HG03066 (cell line): ENCODE measurements at regions not wholly inside any gene's neighbourhood (a gene's known extent, or its start where the extent isn't known, plus 50 kb on each side); places are given as distances from the start of the nearest gene placed in this dataset.
"Not testable (repeated sequence)": the region's sequence is repeated elsewhere in the genome, so short reads cannot be mapped to it uniquely, and the experiment has no call there.

Experiments
- ATAC-seq: cut with Tn5 transposase; IDR thresholded peaks from one replicate; pipeline ENCODE4 v1.9.1; 2021; ENCODE audit warnings: low read depth; ENCODE audit not compliant: unreplicated experiment

DNA sequence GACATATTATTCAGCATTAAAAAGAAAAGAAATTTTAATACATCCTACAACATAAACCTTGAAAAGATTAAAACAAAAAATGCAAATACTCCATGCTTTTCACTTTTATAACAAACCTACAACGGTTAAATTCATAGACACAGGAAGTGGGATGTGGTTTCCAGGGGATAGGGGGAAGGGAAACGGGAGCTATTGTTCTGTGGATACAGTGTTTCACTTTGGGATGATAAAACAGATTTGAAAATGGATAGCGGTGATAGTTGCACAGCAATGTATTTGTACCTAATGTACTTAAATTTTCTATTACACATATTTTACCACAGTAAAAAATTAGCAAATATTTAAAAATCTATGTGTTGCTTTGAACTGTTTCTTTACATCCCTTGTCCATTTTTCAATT, 368.0 kb downstream of the CDY2B start:
- not testable (repeated sequence) for ATAC-seq

DNA sequence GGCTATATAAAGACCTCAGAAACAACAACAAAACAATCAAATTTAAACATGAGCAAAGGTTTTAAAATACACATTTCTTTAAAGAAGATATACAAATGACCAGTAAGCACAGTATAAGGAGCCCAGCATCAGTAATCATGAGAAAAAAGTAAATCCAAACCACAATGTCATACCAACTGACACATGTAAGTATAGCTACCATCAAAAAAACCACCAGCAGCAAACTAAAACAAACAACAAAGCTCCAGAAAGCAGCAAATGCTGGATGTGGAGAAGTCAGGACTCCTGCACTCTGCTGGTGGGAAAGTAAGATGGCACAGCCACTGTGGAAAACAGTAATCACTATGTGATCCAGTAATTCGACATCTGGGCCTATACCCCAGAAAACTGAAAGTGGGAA, 368.5 kb downstream of the CDY2B start:
- ATAC-seq: not testable (repeated sequence)

DNA sequence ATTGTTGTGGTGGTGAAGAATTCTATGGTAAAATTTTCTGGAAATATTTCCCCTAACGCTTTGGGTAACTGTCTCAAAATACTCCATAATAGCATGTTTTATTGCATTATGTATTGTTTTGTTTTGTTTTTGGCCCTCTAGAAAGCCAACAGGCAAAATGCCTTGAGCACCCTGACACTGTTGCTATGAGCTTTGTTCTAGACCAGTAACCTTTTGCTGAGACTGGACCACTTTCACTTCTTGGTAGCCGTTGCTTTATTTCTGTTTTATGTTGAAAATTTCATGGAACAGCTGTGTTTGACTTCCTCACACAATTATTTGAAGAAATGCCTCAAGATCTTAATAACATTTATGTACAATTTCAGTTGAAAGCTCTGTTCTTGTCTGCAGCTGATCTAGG, 374.2 kb downstream of the CDY2B start:
- not testable (repeated sequence) for ATAC-seq

DNA sequence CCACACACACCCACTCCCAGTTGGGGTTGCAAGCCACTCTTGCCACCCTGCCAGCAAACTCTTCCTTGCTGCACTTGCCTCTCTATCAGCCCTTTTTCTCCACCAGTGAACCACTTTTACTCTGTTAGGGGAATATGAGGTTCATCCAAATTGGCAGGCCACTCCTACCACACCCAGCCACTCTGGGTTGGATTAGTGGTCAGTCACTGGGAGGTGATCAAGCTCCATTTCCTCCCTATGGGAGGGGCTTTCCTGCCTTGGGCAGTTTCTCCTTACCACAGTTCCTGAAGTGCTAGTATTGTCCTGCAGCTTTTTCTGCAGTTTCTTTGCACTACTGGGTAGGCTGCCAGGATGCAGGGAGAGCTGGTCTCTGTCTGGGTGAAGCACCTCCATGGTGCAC, 395.3 kb downstream of the CDY2B start:
- not testable (repeated sequence) for ATAC-seq

DNA sequence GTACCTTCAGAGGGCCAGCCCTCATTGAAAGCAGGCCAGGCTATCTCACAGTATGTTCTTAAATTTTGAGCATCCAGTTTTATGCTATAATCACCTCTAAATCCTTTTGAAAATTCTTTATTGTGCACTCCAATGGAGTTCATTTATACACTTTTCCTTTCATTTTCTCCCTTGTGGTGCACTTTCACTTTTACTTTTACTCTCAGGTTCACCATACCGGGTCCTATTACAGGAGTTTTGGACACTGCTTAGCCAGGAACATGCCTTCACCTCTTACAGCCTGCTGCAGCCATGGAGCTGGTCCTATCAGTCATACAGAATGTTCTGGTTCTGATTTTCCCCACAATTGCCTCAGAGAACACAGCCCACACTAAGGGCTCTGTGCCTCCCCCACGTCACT, 395.9 kb downstream of the CDY2B start:
- ATAC-seq: not testable (repeated sequence)

DNA sequence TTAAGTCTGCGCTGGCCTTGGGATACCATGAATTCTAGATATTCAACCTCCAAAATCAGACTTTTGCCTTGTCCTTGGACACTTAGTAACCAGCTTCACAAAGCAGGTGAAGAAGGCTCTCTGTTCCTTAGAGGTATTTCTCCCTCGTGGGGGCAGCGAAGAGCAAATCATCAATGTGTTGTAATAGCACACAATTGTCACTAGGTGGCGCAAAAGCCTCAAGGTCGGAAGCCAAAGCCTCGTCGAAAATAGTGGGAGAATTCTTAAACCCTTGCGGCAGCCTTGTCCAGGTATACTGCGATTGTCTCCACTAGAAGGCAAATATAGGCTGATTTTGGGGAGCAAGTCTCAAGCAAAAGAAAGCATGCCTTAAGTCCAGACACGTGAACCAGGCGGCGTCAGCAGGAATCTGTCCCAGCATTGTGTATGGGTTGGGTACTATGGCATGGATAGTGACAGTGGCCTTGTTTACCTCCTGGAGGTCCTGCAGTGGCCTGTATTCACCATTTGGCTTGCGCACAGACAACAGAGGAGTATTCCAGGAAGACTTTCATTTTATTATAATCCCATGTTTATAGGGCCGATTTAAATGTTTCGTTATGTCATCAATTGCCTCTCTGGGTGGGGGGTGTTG, 398.5 kb downstream of the CDY2B start:
- ATAC-seq: not testable (repeated sequence)

DNA sequence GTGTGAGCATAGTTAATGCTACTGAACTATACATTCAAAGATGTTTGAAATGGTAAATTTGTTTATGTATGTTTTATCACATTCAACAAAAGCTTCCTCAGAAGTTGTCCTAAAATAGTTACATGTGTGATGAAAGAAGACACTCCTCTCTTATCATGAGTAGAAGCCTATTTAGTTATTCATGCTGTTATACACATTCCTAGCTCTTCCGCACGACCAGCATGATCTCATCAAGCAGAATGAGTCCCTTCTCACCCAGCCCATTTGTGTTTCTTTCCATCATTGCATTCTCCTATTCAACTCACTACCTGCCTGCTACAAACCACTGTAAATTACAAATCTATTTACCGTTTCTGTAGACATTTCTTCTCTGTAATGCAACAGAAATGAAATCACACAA, 408.0 kb downstream of the CDY2B start:
- not testable (repeated sequence) for ATAC-seq

DNA sequence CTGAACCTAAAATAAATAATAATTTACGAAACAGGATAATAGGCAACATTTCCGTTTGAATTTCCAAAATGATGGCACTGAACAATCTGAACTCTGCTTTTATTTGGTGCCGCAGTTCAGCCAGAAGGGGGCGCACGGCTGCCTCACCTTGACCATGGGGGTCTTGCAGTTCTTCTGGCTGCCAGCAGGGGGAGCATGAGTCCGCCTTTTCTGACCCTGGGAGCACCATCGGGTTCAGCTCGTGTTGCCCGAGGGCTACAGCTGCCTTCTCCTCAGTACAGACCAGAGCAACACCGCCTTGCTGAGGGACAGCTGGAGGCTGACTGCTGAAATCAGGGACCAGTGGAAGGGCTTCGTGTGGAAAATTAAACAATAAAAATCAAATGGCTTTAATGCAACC, 420.3 kb downstream of the CDY2B start:
- peak; percentile 83 for ATAC-seq

DNA sequence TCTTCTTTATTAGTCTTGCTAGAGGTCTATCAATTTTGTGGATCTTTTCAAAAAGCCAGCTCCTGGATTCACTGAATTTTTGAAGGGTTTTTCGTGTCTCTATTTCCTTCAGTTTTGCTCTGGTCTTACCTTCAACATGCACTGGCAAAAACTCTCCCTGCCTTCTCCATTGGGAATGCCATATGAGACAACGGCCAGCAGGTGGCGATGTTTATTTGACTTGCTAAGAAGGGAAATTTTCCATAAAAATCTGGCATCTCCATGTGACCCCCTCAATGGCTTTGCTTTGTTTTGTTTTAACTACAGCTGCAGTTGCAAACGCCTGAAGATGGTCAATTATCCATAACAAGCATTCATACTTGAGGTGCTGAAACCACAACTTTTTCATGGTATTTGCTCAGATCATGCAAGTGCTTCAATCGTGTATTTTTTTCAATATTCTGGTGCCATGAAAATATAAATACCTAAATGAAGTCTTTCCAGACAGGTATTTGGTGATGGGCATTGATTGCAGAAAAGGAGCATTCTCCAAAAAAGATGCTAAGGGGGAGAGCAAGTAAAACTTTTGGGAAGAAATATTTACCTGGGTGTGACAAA, 449.4 kb downstream of the CDY2B start:
- ATAC-seq: no peak

DNA sequence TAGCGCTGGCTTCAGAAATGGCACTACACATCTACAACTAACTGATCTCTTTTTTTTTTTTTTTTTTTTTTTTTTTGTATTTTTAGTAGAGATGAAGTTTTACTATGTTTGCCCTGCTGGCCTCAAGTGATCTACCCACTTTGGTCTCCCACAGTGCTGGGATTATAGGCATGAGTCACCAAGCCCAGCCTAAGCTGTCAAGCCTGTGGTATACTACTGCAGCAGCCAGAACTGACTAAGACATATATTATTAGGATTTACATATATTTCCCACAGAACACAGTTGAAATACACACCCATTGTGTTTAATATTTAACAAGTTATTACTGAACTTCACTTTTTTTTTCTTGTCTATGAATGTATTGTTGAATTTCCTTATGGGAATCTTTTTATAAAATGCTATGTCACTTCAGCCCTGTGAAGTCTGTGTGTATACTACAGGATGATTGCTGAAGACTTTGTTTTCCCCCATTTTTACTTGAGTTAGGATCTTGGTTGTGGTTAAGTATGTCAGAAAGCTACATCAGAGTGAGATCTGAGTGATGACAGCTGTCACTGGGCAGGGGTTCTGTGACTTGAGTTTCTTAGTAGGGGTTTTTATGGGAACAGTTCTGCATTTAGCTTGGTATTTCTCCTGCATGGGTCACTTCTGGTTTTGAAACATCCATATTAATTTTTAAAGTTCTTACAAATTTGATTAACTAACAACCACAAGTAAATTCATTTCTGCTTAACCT, 481.5 kb downstream of the CDY2B start:
- no peak for ATAC-seq

DNA sequence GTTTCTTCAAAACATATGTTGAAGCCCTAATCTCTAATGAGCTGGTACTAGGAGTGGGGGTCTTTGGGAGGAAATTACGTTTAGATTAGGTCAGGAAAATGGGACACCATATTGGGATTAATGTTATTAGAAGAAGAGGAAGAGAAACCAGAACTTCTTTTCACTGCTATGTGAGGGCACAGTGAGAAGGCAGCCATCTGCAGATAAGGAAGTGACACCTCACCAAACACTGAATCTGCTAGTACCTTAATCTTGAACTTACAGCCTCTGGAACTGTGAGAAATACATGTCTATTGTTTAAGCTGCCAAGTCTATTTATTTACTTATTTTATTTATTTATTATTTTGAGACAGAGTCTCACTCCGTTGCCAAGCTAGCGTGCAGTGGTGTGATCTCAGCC, 482.4 kb downstream of the CDY2B start:
- no peak for ATAC-seq

DNA sequence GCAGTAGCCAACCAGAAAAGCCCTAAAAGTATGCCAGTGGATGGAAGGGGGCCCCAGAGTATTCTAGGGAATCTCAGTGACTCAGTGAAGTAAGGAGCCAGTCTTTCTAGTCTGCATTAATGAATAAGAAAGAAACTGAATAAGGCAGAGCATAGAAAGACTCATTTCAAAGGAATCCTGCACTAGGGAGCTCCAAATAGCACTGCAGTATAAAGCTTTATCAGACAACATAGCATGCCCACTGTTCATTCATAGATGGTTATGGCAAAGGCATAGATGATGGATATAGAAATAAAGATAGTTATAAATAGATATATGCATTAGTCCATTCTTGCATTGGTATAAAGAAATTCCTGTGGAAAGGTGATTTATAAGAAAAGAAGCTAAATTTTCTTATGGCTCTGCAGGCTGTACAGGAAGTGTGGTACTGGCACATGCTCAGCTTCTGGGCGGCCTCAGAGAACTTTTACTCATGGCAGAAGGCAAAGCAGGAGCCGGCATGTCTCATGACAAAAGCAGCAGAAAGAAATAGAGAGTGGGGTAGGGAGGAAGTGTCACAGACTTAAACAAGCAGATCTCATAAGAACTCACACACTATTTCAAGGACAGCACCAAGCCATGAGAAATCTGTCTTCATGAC, 498.5 kb downstream of the CDY2B start:
- ATAC-seq: no peak

DNA sequence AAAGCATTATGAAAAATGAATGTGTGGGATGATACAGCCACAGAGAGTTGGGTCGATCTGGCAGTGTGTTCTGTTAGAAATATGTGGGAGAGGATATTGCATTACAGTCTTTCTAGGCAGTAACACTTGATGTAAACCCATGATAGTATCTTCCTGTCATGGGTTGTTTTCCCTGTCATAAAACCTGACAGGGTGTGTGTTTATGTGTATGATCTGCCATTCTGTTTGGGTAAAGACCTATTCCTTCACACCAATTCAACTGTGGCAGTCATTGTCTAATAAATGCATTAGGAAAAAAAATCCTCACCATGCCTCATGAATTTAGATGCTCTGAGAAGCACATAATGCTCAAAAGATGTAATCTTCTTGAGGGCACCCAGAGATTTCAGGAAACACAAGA, 501.7 kb downstream of the CDY2B start:
- ATAC-seq: no peak

DNA sequence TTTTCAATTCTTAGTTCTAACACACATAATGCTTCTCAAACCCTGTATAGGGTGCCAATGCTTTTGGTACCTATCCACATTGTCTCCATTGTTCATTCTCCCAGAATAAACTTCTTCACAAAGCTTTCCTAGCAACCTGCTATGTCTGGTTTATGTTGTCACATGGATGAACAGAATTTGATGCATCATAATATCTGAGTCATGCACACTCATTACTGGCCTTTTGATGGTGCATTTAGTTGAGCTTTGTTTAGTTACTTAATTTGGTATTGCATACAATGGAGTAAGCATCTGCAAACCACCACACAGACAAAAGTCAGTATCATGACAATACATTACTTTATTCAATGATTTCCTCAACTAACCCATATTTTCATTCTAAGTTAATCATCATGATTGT, 511.6 kb downstream of the CDY2B start:
- no peak for ATAC-seq

DNA sequence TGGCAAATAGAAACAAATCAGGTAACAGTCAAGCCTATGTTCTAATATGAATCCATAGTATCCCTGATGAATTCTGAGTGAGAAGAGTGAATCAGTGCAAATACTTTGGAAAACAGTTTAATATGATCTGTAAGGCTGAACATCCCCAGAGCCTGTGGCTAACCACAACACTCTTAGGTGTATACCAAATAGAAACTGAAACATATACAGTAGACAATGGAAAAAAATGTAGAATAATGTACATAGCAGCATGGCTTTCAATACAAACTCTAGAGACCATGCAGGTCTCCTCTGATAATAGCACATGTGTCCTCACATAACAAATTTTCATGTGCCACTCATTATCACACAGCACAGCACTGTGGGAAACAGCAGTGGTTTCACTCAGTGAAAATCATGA, 513.6 kb downstream of the CDY2B start:
- no peak for ATAC-seq

DNA sequence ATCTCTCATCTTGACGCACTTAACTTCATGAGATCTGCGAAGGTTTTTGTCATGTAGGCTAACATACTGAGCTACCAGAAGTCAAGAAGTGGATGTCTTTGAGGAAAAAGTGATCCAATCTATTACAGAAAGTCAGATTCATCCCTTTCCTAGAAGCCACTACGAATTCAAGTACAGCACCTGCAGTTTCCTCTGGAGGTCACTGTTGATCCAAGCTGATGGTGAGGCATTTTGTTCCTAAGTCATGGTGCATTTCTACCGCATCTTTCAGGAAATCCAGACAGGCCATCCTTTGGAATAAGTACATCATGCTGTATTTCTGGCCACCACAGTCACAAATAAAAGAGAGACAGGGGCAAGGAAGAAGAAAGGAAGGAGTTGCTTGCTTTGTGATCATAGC, 541.0 kb downstream of the CDY2B start:
- no peak for ATAC-seq

DNA sequence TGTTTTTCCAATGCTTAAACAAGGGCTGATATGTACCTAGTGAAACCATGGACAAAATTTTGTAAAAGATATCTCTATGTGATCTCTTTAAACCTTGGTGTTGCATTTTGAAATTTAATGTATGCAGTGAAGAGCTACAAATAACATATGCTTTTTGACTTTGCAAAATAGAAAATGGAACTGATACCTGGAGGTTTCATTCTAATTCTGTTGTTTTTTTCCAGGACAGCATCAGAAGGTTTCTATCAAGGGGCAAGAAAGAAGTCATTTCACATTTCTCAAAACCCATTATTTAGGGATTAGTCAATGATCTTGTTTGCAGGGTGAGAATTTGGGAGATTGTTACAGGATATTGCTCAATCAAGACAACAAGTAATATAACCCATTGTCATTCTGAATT, 549.3 kb downstream of the CDY2B start:
- no peak for ATAC-seq

DNA sequence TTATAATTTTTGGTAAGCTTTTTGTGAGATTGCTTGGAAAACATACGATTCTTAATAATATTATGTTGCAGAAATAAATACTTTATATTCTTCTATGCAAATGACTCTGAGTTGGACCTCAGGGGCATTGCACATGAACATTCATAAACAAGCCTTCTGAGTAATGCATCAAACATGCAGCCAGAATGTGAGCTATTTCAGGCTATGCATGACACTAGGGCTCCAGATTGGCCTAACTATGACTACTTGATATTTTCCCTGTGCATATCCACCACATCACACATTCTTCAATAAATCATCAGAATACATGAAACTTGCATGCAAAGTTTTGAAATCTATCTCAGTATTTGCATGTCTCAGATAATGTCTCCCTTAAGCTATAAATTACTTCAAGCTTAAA, 560.1 kb downstream of the CDY2B start:
- ATAC-seq: no peak

DNA sequence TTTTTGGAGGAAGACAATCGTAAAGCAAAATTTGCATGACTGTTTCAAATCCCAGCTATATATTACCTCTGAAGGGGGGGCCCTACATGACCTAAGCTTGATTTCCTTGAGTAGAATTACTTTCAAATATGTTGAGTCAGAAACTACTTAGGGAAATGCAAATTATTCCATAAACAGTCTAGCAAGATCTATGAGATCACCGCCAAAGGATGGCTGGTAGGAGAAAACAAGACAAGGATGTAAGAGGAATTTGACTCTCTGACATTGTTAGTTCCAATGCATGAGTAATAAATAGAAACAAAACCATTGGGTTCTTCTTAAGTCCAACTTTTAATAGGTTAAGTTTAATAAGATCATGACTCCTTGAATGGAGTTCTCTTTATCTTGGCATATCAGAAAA, 561.4 kb downstream of the CDY2B start:
- ATAC-seq: no peak

DNA sequence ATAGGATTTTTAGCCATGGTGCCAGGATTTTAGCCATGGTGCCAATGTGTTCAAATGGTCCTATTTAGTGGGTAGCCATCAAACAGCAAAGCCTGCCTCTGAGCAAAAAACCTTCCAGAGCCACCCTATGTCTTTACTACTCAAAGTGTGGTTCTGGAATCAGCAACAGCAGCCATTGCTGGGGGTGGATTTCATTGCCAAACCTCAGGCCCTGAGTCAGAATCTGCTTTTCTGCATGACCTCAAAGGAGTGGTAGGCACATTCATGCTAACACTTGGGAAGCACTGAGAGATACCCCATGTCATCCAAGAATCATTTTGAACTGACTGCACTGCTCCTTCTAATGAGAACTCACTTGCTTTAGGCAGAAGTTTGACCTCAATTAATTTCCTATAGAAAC, 603.0 kb downstream of the CDY2B start:
- no peak for ATAC-seq

DNA sequence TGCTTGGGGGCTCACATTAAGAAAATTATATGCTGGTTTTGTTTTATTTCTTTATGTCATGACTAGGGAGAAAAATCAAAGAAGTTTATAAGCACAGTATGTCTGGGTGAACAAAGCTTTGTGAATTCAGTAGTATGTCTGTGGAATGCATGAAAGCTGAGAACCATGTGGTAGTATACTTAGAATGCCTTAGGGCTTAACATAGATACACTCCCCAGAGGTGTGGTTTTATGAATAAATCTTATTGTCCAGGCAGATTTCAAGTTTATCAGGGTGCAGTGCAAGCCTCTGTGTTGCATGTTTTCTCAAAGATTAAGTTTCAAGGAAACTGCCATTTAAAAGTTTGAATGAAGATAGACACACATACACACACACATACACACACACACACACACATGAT, 620.5 kb downstream of the CDY2B start:
- no peak for ATAC-seq

DNA sequence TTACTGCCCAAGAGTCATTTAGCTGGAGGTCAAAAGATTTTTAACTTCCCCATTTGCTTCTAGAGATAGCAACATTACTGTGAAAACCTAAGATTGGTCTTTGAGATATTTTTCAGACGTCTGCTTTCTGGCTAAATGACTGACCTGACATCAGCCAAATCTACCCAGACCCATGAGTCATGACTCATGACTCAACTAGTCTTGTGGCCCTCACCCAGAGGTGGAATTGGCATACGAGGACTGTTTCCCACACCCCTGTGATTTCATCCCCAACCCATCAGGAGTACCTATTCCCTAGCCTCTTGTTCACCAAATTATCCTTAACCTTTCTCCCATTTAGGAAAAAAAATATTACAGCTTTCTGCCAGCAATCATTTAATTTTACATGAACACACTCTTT, 641.6 kb downstream of the CDY2B start:
- no peak for ATAC-seq
